Tibial nerve (tissue), 4 donors: ENCODE measurements at regions not wholly inside any gene's neighbourhood (a gene's known extent, or its start where the extent isn't known, plus 50 kb on each side); places are given as distances from the start of the nearest gene placed in this dataset.

Experiments used
- CTCF ChIP-seq, 5 experiments: fragments of 200-600 bp in 3 of 5; fragments of 450-650 bp in 2 of 5; sonication (generic) in 3 of 5; IDR thresholded peaks; one replicate each; pipeline ENCODE4 v1.5.1; 2016 to 2019; ENCODE audit warnings: antibody characterized with exemption in 5 of 5, mild to moderate bottlenecking in 3 of 5, moderate library complexity in 2 of 5
- EP300 ChIP-seq, 2 donors: sonication (generic); formaldehyde crosslinking; IDR thresholded peaks; one replicate each; pipeline ENCODE4 v1.6.1; 2017; ENCODE audit warnings: antibody characterized with exemption in 2 of 2, mild to moderate bottlenecking in 1 of 2
- POLR2A ChIP-seq, 2 donors: fragments of 450-650 bp; IDR thresholded peaks; one replicate each; pipeline ENCODE4 v1.6.1; 2017; ENCODE audit warnings: antibody characterized with exemption in 2 of 2, mild to moderate bottlenecking in 2 of 2, moderate library complexity in 2 of 2

GRCh38 chr6:139475646-139476045 is 101.2 kb upstream of the CITED2 start:
- TF ChIP-seq POLR2A (IDR thresholded peaks at IDR 0.05), result no peak
- no peak for TF ChIP-seq CTCF (IDR thresholded peaks at IDR 0.05)
- no peak for TF ChIP-seq EP300 (IDR thresholded peaks at IDR 0.05)
